IMR-90 (cell line): ENCODE measurements at regions not wholly inside any gene's neighbourhood (a gene's known extent, or its start where the extent isn't known, plus 50 kb on each side); places are given as distances from the start of the nearest gene placed in this dataset.

ENCODE experiments used
- POLR2A ChIP-seq: IDR thresholded peaks from 2 replicates; pipeline ENCODE4 v1.6.1; 2012; ENCODE audit warnings: mild to moderate bottlenecking, low read depth, low read length
- RAD21 ChIP-seq: IDR thresholded peaks from 2 replicates; pipeline ENCODE4 v1.6.1; 2012; ENCODE audit warnings: low read length, improper control_type of control experiment
- SMC3 ChIP-seq: fragments of 150-350 bp; IDR thresholded peaks from 2 replicates; pipeline ENCODE4 v1.6.1; 2016; ENCODE audit warnings: low read depth, mild to moderate bottlenecking, antibody characterized with exemption, low read length, moderate library complexity
- TF ChIP-seq, protein P1 (sequence below): fragments of 150-350 bp; IDR thresholded peaks from 2 replicates; pipeline ENCODE4 v1.6.1; 2016; ENCODE audit warnings: low read depth, mild to moderate bottlenecking, low read length, moderate library complexity, borderline replicate concordance
- TF ChIP-seq, protein P2 (sequence below): conservative IDR thresholded peaks from 2 replicates; pipeline ENCODE4 v1.5.1; 2012; ENCODE audit warnings: mild to moderate bottlenecking, low read depth, low read length, improper control_type of control experiment

- TF ChIP-seq POLR2A (no peak), SMC3 (no peak), RAD21 (no peak)
- TF ChIP-seq, protein P1, sequence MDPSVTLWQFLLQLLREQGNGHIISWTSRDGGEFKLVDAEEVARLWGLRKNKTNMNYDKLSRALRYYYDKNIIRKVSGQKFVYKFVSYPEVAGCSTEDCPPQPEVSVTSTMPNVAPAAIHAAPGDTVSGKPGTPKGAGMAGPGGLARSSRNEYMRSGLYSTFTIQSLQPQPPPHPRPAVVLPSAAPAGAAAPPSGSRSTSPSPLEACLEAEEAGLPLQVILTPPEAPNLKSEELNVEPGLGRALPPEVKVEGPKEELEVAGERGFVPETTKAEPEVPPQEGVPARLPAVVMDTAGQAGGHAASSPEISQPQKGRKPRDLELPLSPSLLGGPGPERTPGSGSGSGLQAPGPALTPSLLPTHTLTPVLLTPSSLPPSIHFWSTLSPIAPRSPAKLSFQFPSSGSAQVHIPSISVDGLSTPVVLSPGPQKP: no peak
- TF ChIP-seq, protein P2, sequence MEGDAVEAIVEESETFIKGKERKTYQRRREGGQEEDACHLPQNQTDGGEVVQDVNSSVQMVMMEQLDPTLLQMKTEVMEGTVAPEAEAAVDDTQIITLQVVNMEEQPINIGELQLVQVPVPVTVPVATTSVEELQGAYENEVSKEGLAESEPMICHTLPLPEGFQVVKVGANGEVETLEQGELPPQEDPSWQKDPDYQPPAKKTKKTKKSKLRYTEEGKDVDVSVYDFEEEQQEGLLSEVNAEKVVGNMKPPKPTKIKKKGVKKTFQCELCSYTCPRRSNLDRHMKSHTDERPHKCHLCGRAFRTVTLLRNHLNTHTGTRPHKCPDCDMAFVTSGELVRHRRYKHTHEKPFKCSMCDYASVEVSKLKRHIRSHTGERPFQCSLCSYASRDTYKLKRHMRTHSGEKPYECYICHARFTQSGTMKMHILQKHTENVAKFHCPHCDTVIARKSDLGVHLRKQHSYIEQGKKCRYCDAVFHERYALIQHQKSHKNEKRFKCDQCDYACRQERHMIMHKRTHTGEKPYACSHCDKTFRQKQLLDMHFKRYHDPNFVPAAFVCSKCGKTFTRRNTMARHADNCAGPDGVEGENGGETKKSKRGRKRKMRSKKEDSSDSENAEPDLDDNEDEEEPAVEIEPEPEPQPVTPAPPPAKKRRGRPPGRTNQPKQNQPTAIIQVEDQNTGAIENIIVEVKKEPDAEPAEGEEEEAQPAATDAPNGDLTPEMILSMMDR: no peak
These were observed 58.0 kb upstream of the SLC4A11 start for GRCh38 chr20:3297079-3297378.
